Ishikawa (cell line): ENCODE measurements at regions not wholly inside any gene's neighbourhood (a gene's known extent, or its start where the extent isn't known, plus 50 kb on each side); places are given as distances from the start of the nearest gene placed in this dataset.
A peak's percentile ranks its signal among the peaks of the same experiment; 100 is the strongest.

Experiments used
- CEBPB ChIP-seq: IDR thresholded peaks from 2 replicates; pipeline ENCODE4 v1.6.1; 2012
- CREB1 ChIP-seq: IDR thresholded peaks from 2 replicates; pipeline ENCODE4 v1.6.1; 2012; ENCODE audit warnings: low read depth
- EGR1 ChIP-seq: IDR thresholded peaks from 2 replicates; pipeline ENCODE4 v1.6.1; 2012
- EP300 ChIP-seq: IDR thresholded peaks from 2 replicates; pipeline ENCODE4 v1.6.1; 2012; ENCODE audit warnings: borderline replicate concordance
- FOXM1 ChIP-seq: IDR thresholded peaks from 2 replicates; pipeline ENCODE4 v1.6.1; 2012; ENCODE audit warnings: low read depth, borderline replicate concordance
- NFIC ChIP-seq: IDR thresholded peaks from 2 replicates; pipeline ENCODE4 v1.6.1; 2012
- RAD21 ChIP-seq: IDR thresholded peaks from 2 replicates; pipeline ENCODE4 v1.6.1; 2012; ENCODE audit warnings: low read depth
- TAF1 ChIP-seq: IDR thresholded peaks from 2 replicates; pipeline ENCODE4 v1.6.1; 2012; ENCODE audit warnings: low read depth, mild to moderate bottlenecking
- TCF12 ChIP-seq: IDR thresholded peaks from 2 replicates; pipeline ENCODE4 v1.6.1; 2012; ENCODE audit warnings: low read depth
- TEAD4 ChIP-seq: IDR thresholded peaks from 2 replicates; pipeline ENCODE4 v1.6.1; 2012
- YY1 ChIP-seq: IDR thresholded peaks from 2 replicates; pipeline ENCODE4 v1.6.1; 2012; ENCODE audit warnings: low read depth
- ZBTB7A ChIP-seq: IDR thresholded peaks from 2 replicates; pipeline ENCODE4 v1.6.1; 2012; ENCODE audit warnings: low read depth
- TF ChIP-seq, protein P1 (sequence below): IDR thresholded peaks from 2 replicates; pipeline ENCODE4 v1.6.1; 2012
- TF ChIP-seq, protein P2 (sequence below): IDR thresholded peaks from 2 replicates; pipeline ENCODE4 v1.6.1; 2012; ENCODE audit warnings: low read depth, mild to moderate bottlenecking
- TF ChIP-seq, protein P3 (sequence below): IDR thresholded peaks from 2 replicates; pipeline ENCODE4 v1.6.1; 2012

DNA sequence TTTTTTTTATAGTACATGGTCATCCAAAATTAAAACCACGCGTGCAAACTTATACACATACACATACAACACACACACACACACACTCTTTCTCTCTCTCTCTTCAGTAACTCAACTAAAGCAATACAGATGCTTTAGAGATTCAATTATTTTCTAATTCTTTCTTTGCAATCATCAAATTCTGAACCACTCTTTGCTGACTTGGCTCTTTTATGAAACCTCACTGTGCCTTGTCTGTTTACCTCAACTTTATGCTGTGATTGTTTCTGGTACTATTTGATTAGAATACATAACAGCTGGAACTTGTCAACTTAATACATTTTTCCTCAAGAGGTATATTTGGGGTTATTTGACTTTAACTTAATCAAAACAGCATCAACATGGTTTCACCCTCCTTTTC, 1309.7 kb downstream of the ROBO2 start:
- TF ChIP-seq FOXM1 (no peak), RAD21 (no peak), NFIC (no peak), TEAD4 (no peak)
- TF ChIP-seq, protein P1, sequence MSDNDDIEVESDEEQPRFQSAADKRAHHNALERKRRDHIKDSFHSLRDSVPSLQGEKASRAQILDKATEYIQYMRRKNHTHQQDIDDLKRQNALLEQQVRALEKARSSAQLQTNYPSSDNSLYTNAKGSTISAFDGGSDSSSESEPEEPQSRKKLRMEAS, result no peak
- TF ChIP-seq, protein P2, sequence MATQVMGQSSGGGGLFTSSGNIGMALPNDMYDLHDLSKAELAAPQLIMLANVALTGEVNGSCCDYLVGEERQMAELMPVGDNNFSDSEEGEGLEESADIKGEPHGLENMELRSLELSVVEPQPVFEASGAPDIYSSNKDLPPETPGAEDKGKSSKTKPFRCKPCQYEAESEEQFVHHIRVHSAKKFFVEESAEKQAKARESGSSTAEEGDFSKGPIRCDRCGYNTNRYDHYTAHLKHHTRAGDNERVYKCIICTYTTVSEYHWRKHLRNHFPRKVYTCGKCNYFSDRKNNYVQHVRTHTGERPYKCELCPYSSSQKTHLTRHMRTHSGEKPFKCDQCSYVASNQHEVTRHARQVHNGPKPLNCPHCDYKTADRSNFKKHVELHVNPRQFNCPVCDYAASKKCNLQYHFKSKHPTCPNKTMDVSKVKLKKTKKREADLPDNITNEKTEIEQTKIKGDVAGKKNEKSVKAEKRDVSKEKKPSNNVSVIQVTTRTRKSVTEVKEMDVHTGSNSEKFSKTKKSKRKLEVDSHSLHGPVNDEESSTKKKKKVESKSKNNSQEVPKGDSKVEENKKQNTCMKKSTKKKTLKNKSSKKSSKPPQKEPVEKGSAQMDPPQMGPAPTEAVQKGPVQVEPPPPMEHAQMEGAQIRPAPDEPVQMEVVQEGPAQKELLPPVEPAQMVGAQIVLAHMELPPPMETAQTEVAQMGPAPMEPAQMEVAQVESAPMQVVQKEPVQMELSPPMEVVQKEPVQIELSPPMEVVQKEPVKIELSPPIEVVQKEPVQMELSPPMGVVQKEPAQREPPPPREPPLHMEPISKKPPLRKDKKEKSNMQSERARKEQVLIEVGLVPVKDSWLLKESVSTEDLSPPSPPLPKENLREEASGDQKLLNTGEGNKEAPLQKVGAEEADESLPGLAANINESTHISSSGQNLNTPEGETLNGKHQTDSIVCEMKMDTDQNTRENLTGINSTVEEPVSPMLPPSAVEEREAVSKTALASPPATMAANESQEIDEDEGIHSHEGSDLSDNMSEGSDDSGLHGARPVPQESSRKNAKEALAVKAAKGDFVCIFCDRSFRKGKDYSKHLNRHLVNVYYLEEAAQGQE, result no peak

DNA sequence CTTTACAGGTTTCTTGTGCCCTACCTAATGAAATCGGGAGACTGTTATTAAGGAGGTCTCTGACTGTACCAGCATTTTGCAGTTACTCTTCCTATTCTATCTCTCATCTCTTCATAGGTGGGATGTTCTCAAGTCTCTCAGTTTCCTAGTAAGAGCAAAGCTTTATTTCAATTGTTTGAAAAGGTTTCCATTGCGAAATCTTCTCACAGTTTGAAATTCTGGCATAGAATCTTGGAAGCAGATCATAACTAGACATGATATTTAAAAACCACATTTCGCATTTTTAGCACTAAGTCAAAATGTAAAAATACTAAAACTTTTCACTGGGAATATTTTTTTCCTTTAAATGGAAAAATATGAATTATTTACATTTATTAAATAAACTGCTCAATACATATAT, 1311.4 kb downstream of the ROBO2 start:
- TF ChIP-seq EGR1 (no peak), ZBTB7A (no peak), RAD21 (no peak), EP300 (no peak), TAF1 (no peak), YY1 (no peak), CEBPB (no peak), NFIC (no peak), CREB1 (no peak), FOXM1 (no peak), TEAD4 (no peak), TCF12 (no peak)
- TF ChIP-seq, protein P3, sequence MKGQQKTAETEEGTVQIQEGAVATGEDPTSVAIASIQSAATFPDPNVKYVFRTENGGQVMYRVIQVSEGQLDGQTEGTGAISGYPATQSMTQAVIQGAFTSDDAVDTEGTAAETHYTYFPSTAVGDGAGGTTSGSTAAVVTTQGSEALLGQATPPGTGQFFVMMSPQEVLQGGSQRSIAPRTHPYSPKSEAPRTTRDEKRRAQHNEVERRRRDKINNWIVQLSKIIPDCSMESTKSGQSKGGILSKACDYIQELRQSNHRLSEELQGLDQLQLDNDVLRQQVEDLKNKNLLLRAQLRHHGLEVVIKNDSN, result no peak
- TF ChIP-seq, protein P1, result no peak
- TF ChIP-seq, protein P2, result no peak

DNA sequence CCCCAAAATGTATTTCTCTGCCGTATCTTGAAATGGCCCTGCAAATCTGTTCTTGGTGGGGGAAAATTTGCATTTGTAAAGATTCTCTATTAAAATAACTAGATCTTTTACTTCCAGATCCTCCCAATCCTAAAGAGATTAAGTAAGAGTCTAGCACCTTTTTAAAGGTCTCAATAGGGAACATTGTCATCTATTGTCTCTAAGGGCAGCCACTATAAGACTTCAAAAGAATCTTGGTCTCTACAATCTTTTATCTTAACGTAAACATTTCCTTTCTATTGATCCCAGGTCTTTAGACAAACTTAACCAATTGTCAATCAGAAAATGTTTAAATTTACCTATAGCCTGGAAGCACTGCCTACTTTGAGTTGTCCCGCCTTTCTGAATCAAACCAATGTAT, 1313.3 kb downstream of the ROBO2 start:
- TF ChIP-seq TEAD4 (no peak), NFIC (no peak)

DNA sequence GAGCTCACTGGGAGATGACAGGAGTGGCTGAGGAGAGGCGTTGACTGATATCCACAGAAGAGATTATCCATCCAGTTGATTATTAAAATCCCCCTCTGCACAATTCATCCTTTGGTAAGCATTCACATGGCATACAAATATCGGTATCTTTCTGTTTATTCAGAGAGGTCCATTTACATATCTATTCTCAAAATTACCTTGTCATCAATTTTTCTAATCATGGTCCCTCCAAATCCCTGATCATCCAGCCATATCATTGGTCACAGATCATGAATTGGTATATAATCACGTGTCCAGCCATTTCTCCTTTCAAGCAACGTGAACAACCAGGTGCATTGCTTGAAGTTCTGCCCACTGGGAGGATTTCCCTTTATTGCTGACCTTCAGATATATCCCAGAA, 1321.0 kb downstream of the ROBO2 start:
- TF ChIP-seq CEBPB (no peak), TEAD4 (no peak), ZBTB7A (no peak), FOXM1 (no peak), RAD21 (no peak), CREB1 (no peak), TCF12 (no peak), EP300 (no peak)
- TF ChIP-seq, protein P1, result no peak

DNA sequence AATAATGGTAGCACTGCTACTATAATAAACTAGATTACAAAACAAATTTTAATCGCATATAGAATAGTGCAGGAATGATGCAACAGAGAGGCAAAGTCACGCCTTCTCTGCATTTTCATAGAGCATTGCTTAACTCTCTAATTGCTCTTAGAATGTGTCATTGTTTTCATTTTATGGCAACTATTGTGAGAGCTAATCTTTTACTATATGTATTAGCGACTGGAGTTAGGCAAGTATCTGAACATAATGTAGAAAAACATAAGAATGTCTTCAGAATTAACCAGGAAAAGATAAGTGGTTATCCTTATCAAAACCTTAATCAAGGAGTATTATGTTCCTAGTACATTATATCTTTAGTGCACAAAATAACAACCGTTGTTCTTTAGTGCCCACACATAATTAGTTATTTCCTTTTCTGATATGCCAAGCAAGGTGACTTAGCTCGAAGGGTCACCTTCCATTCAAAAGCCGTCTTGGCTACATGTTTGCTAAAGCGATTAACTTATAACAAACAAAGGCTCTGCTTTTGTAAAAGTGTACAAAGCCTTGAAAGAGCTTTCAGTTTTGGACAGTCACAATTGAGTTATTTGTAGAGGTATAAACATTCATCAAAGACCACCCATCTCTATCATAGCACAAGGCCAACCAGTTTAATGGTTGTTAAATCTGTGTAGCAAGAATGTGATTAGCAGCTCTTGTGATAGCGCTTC, 1328.9 kb downstream of the ROBO2 start:
- TF ChIP-seq EP300 (no peak), CEBPB (0 out of 2 replicates have a peak, but pooled peaks have one; percentile 15)

DNA sequence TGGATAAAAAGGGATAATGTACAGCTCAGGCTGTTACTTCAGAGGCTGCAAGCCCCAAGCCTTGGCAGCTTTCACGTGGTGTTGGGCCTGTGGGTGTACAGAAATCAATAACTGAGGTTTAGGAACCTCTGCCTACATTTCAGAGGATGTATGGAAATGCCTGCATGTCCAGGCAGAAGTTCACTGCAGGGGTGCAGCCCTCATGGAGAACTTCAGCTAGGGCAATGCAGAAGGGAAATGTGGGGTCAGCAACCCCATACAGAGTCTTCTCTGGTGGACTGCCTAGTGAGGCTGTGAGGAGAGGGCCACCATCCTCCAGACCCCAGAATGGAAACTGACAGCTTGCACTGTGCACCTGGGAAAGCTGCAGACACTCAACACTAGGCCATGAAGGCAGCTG, 1350.3 kb downstream of the ROBO2 start:
- TF ChIP-seq ZBTB7A, result no peak
- TF ChIP-seq FOXM1, result no peak
- TF ChIP-seq, protein P1, result no peak
- TF ChIP-seq CEBPB, result no peak
- TF ChIP-seq NFIC, result no peak
- TF ChIP-seq CREB1, result no peak
- no peak for TF ChIP-seq YY1

DNA sequence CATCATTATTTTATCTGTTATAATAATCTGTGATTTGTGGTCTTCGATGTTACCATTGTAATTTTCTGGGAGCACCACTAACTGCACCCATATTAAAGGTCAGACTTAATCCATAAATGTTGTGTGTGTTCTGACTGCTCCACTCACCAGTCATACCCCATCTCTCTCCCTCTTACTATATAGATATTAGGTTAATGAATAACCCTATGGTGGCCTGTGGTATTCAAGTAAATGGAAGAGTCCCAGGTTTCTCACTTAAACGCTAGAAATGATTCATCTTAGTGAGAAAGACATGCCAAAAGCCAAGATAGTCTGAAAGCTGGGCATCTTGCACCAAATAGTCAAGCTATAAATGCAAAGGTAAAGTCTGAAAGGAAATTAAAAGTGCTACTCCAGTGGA, 1358.5 kb downstream of the ROBO2 start:
- no peak for TF ChIP-seq YY1
- TF ChIP-seq, protein P2, result no peak
- TF ChIP-seq NFIC, result no peak
- TF ChIP-seq TCF12, result no peak
- no peak for TF ChIP-seq EP300
- no peak for TF ChIP-seq TEAD4
- TF ChIP-seq ZBTB7A, result no peak
- no peak for TF ChIP-seq CEBPB
- TF ChIP-seq CREB1, result no peak
- TF ChIP-seq, protein P3, result no peak
- no peak for TF ChIP-seq EGR1
- TF ChIP-seq, protein P1, result no peak
- no peak for TF ChIP-seq RAD21
- TF ChIP-seq FOXM1, result no peak
- TF ChIP-seq TAF1, result no peak
